ENCODE measurements at regions not wholly inside any gene's neighbourhood (a gene's known extent, or its start where the extent isn't known, plus 50 kb on each side); places are given as distances from the start of the nearest gene placed in this dataset.
"Not testable (repeated sequence)": the region's sequence is repeated elsewhere in the genome, so short reads cannot be mapped to it uniquely, and the experiment has no call there.

- H3K4me1 ChIP-seq (ENCODE audit: control insufficient read depth in 2 of 2, insufficient read depth in 2 of 2, low read length in 1 of 2); H3K27ac ChIP-seq (ENCODE audit: low read depth in 2 of 2, low read length in 1 of 2); H3K36me3 ChIP-seq (ENCODE audit: control insufficient read depth in 2 of 2, insufficient read depth in 2 of 2, low read length in 1 of 2); H3K9me3 ChIP-seq (ENCODE audit: control insufficient read depth in 2 of 2, insufficient read depth in 1 of 2, low read depth in 1 of 2, low read length in 1 of 2); H3K27me3 ChIP-seq (ENCODE audit: control insufficient read depth in 1 of 2, insufficient read depth in 2 of 2, low read length in 2 of 2); H3K4me3 ChIP-seq (ENCODE audit: low read depth in 1 of 2, low read length in 2 of 2): not testable (repeated sequence)
Observed at GRCh38 chr9:64813072-64813471, 471.9 kb downstream of the FOXD4L5 start.

- H3K36me3 ChIP-seq (ENCODE audit: control insufficient read depth in 2 of 2, insufficient read depth in 2 of 2, low read length in 1 of 2); H3K9me3 ChIP-seq (ENCODE audit: control insufficient read depth in 2 of 2, insufficient read depth in 1 of 2, low read depth in 1 of 2, low read length in 1 of 2); H3K27me3 ChIP-seq (ENCODE audit: control insufficient read depth in 1 of 2, insufficient read depth in 2 of 2, low read length in 2 of 2); H3K27ac ChIP-seq (ENCODE audit: low read depth in 2 of 2, low read length in 1 of 2); H3K4me1 ChIP-seq (ENCODE audit: control insufficient read depth in 2 of 2, insufficient read depth in 2 of 2, low read length in 1 of 2); H3K4me3 ChIP-seq (ENCODE audit: low read depth in 1 of 2, low read length in 2 of 2): not testable (repeated sequence)
- WGBS, 2 donors, result 70% methylated on average over 3 of the region's 3 CpGs; no CpG with 5 or more reads in 1 of the 2 donors
Observed at GRCh38 chr9:64778667-64779066, 506.3 kb downstream of the FOXD4L5 start.

GRCh38 chr9:64776269-64776668 is 508.7 kb downstream of the FOXD4L5 start:
- H3K27ac ChIP-seq (ENCODE audit: low read depth in 2 of 2, low read length in 1 of 2); H3K27me3 ChIP-seq (ENCODE audit: control insufficient read depth in 1 of 2, insufficient read depth in 2 of 2, low read length in 2 of 2); H3K4me1 ChIP-seq (ENCODE audit: control insufficient read depth in 2 of 2, insufficient read depth in 2 of 2, low read length in 1 of 2); H3K4me3 ChIP-seq (ENCODE audit: low read depth in 1 of 2, low read length in 2 of 2); H3K9me3 ChIP-seq (ENCODE audit: control insufficient read depth in 2 of 2, insufficient read depth in 1 of 2, low read depth in 1 of 2, low read length in 1 of 2); H3K36me3 ChIP-seq (ENCODE audit: control insufficient read depth in 2 of 2, insufficient read depth in 2 of 2, low read length in 1 of 2): not testable (repeated sequence)
- WGBS, 2 donors, result 13 to 41% methylated on average over 1 of the region's 2 CpGs

- H3K4me3 ChIP-seq (ENCODE audit: low read depth in 1 of 2, low read length in 2 of 2), result peak overlapping the region in 1 of 2 donors; percentile 19
- not testable (repeated sequence) for H3K27me3 ChIP-seq (ENCODE audit: control insufficient read depth in 1 of 2, insufficient read depth in 2 of 2, low read length in 2 of 2)
- 3 to 4% methylated on average over 39 to 69 of the region's 72 CpGs for WGBS, 2 donors
Observed at GRCh38 chr9:64774813-64775793, 509.9 kb downstream of the FOXD4L5 start.

GRCh38 chr9:64774004-64774812 is 510.8 kb downstream of the FOXD4L5 start:
- 0 to 1% methylated on average over 5 to 106 of the region's 108 CpGs for WGBS, 2 donors
- not testable (repeated sequence) for H3K27me3 ChIP-seq (ENCODE audit: control insufficient read depth in 1 of 2, insufficient read depth in 2 of 2, low read length in 2 of 2); H3K36me3 ChIP-seq (ENCODE audit: control insufficient read depth in 2 of 2, insufficient read depth in 2 of 2, low read length in 1 of 2); H3K4me1 ChIP-seq (ENCODE audit: control insufficient read depth in 2 of 2, insufficient read depth in 2 of 2, low read length in 1 of 2); H3K9me3 ChIP-seq (ENCODE audit: control insufficient read depth in 2 of 2, insufficient read depth in 1 of 2, low read depth in 1 of 2, low read length in 1 of 2); H3K27ac ChIP-seq (ENCODE audit: low read depth in 2 of 2, low read length in 1 of 2)
- H3K4me3 ChIP-seq (ENCODE audit: low read depth in 1 of 2, low read length in 2 of 2), result peak overlapping the region; percentile 11 to 44

More at GRCh38 chr9:64774813-64775793, 509.9 kb downstream of the FOXD4L5 start:
- H3K27ac ChIP-seq (ENCODE audit: low read depth in 2 of 2, low read length in 1 of 2); H3K36me3 ChIP-seq (ENCODE audit: control insufficient read depth in 2 of 2, insufficient read depth in 2 of 2, low read length in 1 of 2); H3K4me1 ChIP-seq (ENCODE audit: control insufficient read depth in 2 of 2, insufficient read depth in 2 of 2, low read length in 1 of 2); H3K9me3 ChIP-seq (ENCODE audit: control insufficient read depth in 2 of 2, insufficient read depth in 1 of 2, low read depth in 1 of 2, low read length in 1 of 2): not testable (repeated sequence)

- WGBS, 2 donors, result 0 to 1% methylated on average over 6 to 52 of the region's 59 CpGs
- Histone ChIP-seq H3K9me3 (ENCODE audit: control insufficient read depth in 2 of 2, insufficient read depth in 1 of 2, low read depth in 1 of 2, low read length in 1 of 2) (no peaks in the 10 kb centered on the region), H3K4me3 (ENCODE audit: low read depth in 1 of 2, low read length in 2 of 2) (peak overlapping the region; percentile 22 to 44), H3K27me3 (ENCODE audit: control insufficient read depth in 1 of 2, insufficient read depth in 2 of 2, low read length in 2 of 2) (no peaks in the 10 kb centered on the region), H3K27ac (ENCODE audit: low read depth in 2 of 2, low read length in 1 of 2) (no peak overlapping the region), H3K36me3 (ENCODE audit: control insufficient read depth in 2 of 2, insufficient read depth in 2 of 2, low read length in 1 of 2) (no peaks in the 10 kb centered on the region), H3K4me1 (ENCODE audit: control insufficient read depth in 2 of 2, insufficient read depth in 2 of 2, low read length in 1 of 2) (no peaks in the 10 kb centered on the region)
Observed at GRCh38 chr9:64773491-64773931, 511.5 kb downstream of the FOXD4L5 start.

- peak overlapping the region; percentile 26 to 44 for H3K4me3 ChIP-seq (ENCODE audit: low read depth in 1 of 2, low read length in 2 of 2)
- 1% methylated on average over 12 to 62 of the region's 67 CpGs for WGBS, 2 donors
Observed at GRCh38 chr9:64772751-64773331, 512.2 kb downstream of the FOXD4L5 start.

GRCh38 chr9:64772123-64772736 is 512.8 kb downstream of the FOXD4L5 start:
- H3K36me3 ChIP-seq (ENCODE audit: control insufficient read depth in 2 of 2, insufficient read depth in 2 of 2, low read length in 1 of 2); H3K27ac ChIP-seq (ENCODE audit: low read depth in 2 of 2, low read length in 1 of 2): not testable (repeated sequence)
- WGBS, 2 donors, result 0% methylated on average over 2 of the region's 4 CpGs; no CpG with 5 or more reads in 1 of the 2 donors

More at GRCh38 chr9:64772751-64773331, 512.2 kb downstream of the FOXD4L5 start:
- not testable (repeated sequence) for H3K36me3 ChIP-seq (ENCODE audit: control insufficient read depth in 2 of 2, insufficient read depth in 2 of 2, low read length in 1 of 2); H3K9me3 ChIP-seq (ENCODE audit: control insufficient read depth in 2 of 2, insufficient read depth in 1 of 2, low read depth in 1 of 2, low read length in 1 of 2); H3K27ac ChIP-seq (ENCODE audit: low read depth in 2 of 2, low read length in 1 of 2); H3K4me1 ChIP-seq (ENCODE audit: control insufficient read depth in 2 of 2, insufficient read depth in 2 of 2, low read length in 1 of 2); H3K27me3 ChIP-seq (ENCODE audit: control insufficient read depth in 1 of 2, insufficient read depth in 2 of 2, low read length in 2 of 2)

More at GRCh38 chr9:64772123-64772736, 512.8 kb downstream of the FOXD4L5 start:
- H3K9me3 ChIP-seq (ENCODE audit: control insufficient read depth in 2 of 2, insufficient read depth in 1 of 2, low read depth in 1 of 2, low read length in 1 of 2); H3K27me3 ChIP-seq (ENCODE audit: control insufficient read depth in 1 of 2, insufficient read depth in 2 of 2, low read length in 2 of 2); H3K4me3 ChIP-seq (ENCODE audit: low read depth in 1 of 2, low read length in 2 of 2); H3K4me1 ChIP-seq (ENCODE audit: control insufficient read depth in 2 of 2, insufficient read depth in 2 of 2, low read length in 1 of 2): not testable (repeated sequence)
